ENCODE measurements at regions not wholly inside any gene's neighbourhood (a gene's known extent, or its start where the extent isn't known, plus 50 kb on each side); places are given as distances from the start of the nearest gene placed in this dataset.

DNA sequence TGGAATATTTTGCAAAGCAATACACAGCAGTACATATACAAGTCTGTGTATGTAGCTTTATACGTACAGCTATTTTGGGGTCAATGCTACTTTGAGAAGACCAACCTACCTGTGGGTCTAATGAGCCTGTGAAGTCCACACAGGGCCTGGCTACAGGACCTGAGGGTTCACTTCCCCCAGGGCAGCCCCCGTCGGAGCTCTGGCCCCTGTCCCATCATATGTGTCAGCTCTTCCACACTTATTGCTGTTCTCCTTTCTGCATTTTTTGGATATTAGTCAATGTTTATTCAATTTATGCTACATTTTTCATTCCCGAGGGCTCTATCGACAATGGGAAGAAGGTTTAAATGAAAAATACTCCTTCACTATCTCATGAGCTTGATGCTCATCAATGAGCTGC is 1473.6 kb downstream of the BRD1 start:
- TF ChIP-seq POLR2AphosphoS5 (IDR thresholded peaks at IDR 0.05), result no peak
- TF ChIP-seq, protein P1, sequence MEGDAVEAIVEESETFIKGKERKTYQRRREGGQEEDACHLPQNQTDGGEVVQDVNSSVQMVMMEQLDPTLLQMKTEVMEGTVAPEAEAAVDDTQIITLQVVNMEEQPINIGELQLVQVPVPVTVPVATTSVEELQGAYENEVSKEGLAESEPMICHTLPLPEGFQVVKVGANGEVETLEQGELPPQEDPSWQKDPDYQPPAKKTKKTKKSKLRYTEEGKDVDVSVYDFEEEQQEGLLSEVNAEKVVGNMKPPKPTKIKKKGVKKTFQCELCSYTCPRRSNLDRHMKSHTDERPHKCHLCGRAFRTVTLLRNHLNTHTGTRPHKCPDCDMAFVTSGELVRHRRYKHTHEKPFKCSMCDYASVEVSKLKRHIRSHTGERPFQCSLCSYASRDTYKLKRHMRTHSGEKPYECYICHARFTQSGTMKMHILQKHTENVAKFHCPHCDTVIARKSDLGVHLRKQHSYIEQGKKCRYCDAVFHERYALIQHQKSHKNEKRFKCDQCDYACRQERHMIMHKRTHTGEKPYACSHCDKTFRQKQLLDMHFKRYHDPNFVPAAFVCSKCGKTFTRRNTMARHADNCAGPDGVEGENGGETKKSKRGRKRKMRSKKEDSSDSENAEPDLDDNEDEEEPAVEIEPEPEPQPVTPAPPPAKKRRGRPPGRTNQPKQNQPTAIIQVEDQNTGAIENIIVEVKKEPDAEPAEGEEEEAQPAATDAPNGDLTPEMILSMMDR (IDR thresholded peaks at IDR 0.05), result no peak
- TF ChIP-seq POLR2A (IDR thresholded peaks at IDR 0.05), result no peak
- no peak for TF ChIP-seq EP300 (IDR thresholded peaks at IDR 0.05)
